GM12878 (cell line): ENCODE measurements at regions not wholly inside any gene's neighbourhood (a gene's known extent, or its start where the extent isn't known, plus 50 kb on each side); places are given as distances from the start of the nearest gene placed in this dataset.

Source experiments
- HCFC1 ChIP-seq: fragments of 150-350 bp; IDR thresholded peaks from 2 replicates; pipeline ENCODE4 v1.6.1; 2014; ENCODE audit warnings: low read length
- MYC ChIP-seq: IDR thresholded peaks from 2 replicates; pipeline ENCODE4 v1.6.1; 2011; ENCODE audit warnings: mild to moderate bottlenecking, low read length, moderate library complexity, inconsistent platforms; ENCODE audit not compliant: insufficient read depth, insufficient replicate concordance, insufficient read length, severe bottlenecking
- RAD21 ChIP-seq: IDR thresholded peaks from 2 replicates; pipeline ENCODE4 v1.6.1; 2011; ENCODE audit warnings: mild to moderate bottlenecking, low read depth, low read length, moderate library complexity; ENCODE audit not compliant: insufficient read depth
- TF ChIP-seq, protein P1 (sequence below), 3 experiments: IDR thresholded peaks in 2 of 3; conservative IDR thresholded peaks in 1 of 3; 2 replicates each; pipeline ENCODE4 v1.5.1; 2011; ENCODE audit warnings: low read depth in 3 of 3, low read length in 3 of 3, mild to moderate bottlenecking in 3 of 3, control low read depth in 2 of 3, moderate library complexity in 2 of 3, inconsistent platforms in 1 of 3, mixed read lengths in 1 of 3; ENCODE audit not compliant: control insufficient read depth in 2 of 3, insufficient read depth in 1 of 3; ENCODE audit errors: extremely low read depth in 1 of 3

DNA sequence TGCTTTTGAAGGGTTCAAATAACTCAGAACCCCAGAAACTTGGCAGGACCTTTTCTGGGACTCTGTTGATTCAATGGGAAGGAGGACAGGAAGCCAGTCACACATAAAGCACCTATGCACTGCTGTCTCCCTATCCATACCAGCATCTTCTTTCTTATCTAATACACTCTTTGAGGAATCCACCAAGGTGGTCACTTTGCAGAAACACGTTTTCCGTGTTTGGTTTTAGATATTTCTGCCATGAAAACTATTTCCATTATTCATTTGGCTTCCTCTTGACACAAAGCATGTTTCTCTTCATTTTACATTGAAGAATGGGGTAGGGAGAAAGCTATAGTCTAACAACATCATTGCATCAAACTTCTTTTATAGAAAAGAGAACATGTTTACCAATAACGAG, 76.5 kb upstream of the NR3C1 start:
- TF ChIP-seq MYC (no peak), HCFC1 (no peak), RAD21 (no peak)
- TF ChIP-seq, protein P1, sequence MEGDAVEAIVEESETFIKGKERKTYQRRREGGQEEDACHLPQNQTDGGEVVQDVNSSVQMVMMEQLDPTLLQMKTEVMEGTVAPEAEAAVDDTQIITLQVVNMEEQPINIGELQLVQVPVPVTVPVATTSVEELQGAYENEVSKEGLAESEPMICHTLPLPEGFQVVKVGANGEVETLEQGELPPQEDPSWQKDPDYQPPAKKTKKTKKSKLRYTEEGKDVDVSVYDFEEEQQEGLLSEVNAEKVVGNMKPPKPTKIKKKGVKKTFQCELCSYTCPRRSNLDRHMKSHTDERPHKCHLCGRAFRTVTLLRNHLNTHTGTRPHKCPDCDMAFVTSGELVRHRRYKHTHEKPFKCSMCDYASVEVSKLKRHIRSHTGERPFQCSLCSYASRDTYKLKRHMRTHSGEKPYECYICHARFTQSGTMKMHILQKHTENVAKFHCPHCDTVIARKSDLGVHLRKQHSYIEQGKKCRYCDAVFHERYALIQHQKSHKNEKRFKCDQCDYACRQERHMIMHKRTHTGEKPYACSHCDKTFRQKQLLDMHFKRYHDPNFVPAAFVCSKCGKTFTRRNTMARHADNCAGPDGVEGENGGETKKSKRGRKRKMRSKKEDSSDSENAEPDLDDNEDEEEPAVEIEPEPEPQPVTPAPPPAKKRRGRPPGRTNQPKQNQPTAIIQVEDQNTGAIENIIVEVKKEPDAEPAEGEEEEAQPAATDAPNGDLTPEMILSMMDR (IDR thresholded peaks at IDR 0.05 in 2 of 3, conservative IDR thresholded peaks at IDR 0.05 in 1 of 3; ENCODE audit: control insufficient read depth in 2 of 3, extremely low read depth in 1 of 3, insufficient read depth in 1 of 3, low read depth in 3 of 3, low read length in 3 of 3), result no peak
